Lower leg skin (tissue), 3 donors: ENCODE measurements at regions not wholly inside any gene's neighbourhood (a gene's known extent, or its start where the extent isn't known, plus 50 kb on each side); places are given as distances from the start of the nearest gene placed in this dataset.

ENCODE experiments used
- CTCF ChIP-seq, 3 donors: fragments of 450-650 bp; IDR thresholded peaks; one replicate each; pipeline ENCODE4 v1.5.1; 2016; ENCODE audit warnings: antibody characterized with exemption in 3 of 3, mild to moderate bottlenecking in 3 of 3, moderate library complexity in 2 of 3
- POLR2A ChIP-seq, 2 donors: fragments of 450-650 bp; IDR thresholded peaks; one replicate each; pipeline ENCODE4 v1.6.1; 2016 to 2017; ENCODE audit warnings: antibody characterized with exemption in 2 of 2, mild to moderate bottlenecking in 1 of 2, moderate library complexity in 1 of 2

GRCh38 chr3:83096-83495 is 113.5 kb upstream of the CHL1 start:
- TF ChIP-seq POLR2A (IDR thresholded peaks at IDR 0.05) (no peak), CTCF (IDR thresholded peaks at IDR 0.05) (no peak)
